PC-3 (cell line): ENCODE measurements at regions not wholly inside any gene's neighbourhood (a gene's known extent, or its start where the extent isn't known, plus 50 kb on each side); places are given as distances from the start of the nearest gene placed in this dataset.

Source experiments
- EZH2 ChIP-seq: fragments of 300-600 bp; sonication (generic); IDR thresholded peaks from one replicate; pipeline ENCODE4 v1.6.1; 2017; ENCODE audit warnings: antibody characterized with exemption, mild to moderate bottlenecking, low read length; ENCODE audit not compliant: unreplicated experiment
- EZH2phosphoT487 ChIP-seq: fragments of 300-600 bp; sonication (generic); IDR thresholded peaks from 2 replicates; pipeline ENCODE4 v1.6.1; 2018; ENCODE audit warnings: mild to moderate bottlenecking, antibody characterized with exemption, low read length, borderline replicate concordance
- TF ChIP-seq, protein P1 (sequence below): fragments of 300-600 bp; sonication (generic); conservative IDR thresholded peaks from 2 replicates; pipeline ENCODE4 v1.5.1; 2017; ENCODE audit warnings: antibody characterized with exemption, low read depth, mild to moderate bottlenecking, low read length

DNA sequence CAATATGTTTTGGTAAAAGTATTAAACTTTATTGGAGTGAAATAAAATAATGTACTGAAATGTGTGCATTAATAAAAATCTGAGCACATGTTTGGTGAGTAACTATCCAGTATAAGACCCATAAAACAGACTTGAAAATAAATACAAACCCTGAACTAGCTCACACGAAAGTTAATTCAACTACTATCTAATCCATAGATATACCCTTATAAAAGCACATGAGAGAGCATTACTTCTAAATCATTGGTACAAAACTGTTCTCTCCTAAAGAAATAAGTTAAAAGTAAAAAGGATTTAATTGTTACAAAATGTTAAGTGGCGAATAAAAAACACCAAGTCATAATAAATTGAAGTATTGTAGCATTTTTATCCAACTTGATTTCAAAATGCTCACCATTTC is 295.6 kb downstream of the PTPRC start:
- TF ChIP-seq, protein P1, sequence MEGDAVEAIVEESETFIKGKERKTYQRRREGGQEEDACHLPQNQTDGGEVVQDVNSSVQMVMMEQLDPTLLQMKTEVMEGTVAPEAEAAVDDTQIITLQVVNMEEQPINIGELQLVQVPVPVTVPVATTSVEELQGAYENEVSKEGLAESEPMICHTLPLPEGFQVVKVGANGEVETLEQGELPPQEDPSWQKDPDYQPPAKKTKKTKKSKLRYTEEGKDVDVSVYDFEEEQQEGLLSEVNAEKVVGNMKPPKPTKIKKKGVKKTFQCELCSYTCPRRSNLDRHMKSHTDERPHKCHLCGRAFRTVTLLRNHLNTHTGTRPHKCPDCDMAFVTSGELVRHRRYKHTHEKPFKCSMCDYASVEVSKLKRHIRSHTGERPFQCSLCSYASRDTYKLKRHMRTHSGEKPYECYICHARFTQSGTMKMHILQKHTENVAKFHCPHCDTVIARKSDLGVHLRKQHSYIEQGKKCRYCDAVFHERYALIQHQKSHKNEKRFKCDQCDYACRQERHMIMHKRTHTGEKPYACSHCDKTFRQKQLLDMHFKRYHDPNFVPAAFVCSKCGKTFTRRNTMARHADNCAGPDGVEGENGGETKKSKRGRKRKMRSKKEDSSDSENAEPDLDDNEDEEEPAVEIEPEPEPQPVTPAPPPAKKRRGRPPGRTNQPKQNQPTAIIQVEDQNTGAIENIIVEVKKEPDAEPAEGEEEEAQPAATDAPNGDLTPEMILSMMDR = no peak
- TF ChIP-seq EZH2phosphoT487 (no peak), EZH2 (no peak)
